Endothelial cell of umbilical vein (primary cell): ENCODE measurements at regions not wholly inside any gene's neighbourhood (a gene's known extent, or its start where the extent isn't known, plus 50 kb on each side); places are given as distances from the start of the nearest gene placed in this dataset.

Source experiments
- CTCF ChIP-seq, 2 donors: IDR thresholded peaks; 1 replicate in 1 of 2; 2 replicates in 1 of 2; pipeline ENCODE4 v1.5.1; 2011; ENCODE audit warnings: low read length in 2 of 2, mild to moderate bottlenecking in 2 of 2, moderate library complexity in 2 of 2, control low read depth in 1 of 2, inconsistent platforms in 1 of 2, low read depth in 1 of 2; ENCODE audit not compliant: insufficient read depth in 1 of 2; ENCODE audit errors: extremely low read depth in 1 of 2
- EZH2 ChIP-seq: IDR thresholded peaks from 2 replicates; pipeline ENCODE4 v1.6.1; 2012; ENCODE audit warnings: borderline replicate concordance, low read depth, mild to moderate bottlenecking, moderate library complexity, low read length, inconsistent platforms; ENCODE audit not compliant: severe bottlenecking
- FOS ChIP-seq: IDR thresholded peaks from 2 replicates; pipeline ENCODE4 v1.6.1; 2011; ENCODE audit warnings: mild to moderate bottlenecking, low read length, moderate library complexity, borderline replicate concordance; ENCODE audit not compliant: insufficient read depth
- POLR2A ChIP-seq: IDR thresholded peaks from 2 replicates; pipeline ENCODE4 v1.6.1; 2012; ENCODE audit warnings: low read depth, mild to moderate bottlenecking, control low read depth, low read length
- POLR2AphosphoS5 ChIP-seq: IDR thresholded peaks from 2 replicates; pipeline ENCODE4 v1.6.1; 2012; ENCODE audit warnings: low read depth, mild to moderate bottlenecking, control low read depth, low read length, moderate library complexity; ENCODE audit not compliant: insufficient read depth

GRCh38 chr4:152169683-152170082 is 366.2 kb downstream of the FBXW7 start:
- TF ChIP-seq CTCF (IDR thresholded peaks at IDR 0.05; ENCODE audit: extremely low read depth in 1 of 2, insufficient read depth in 1 of 2, low read depth in 1 of 2, low read length in 2 of 2) (no peak), POLR2AphosphoS5 (no peak), FOS (no peak), POLR2A (no peak), EZH2 (no peak)
